NCI-H748 treated with DMSO at 0.1 percent for 48 hours (cell line): ENCODE measurements at regions not wholly inside any gene's neighbourhood (a gene's known extent, or its start where the extent isn't known, plus 50 kb on each side); places are given as distances from the start of the nearest gene placed in this dataset.
"Not testable (repeated sequence)": the region's sequence is repeated elsewhere in the genome, so short reads cannot be mapped to it uniquely, and the experiment has no call there.

ENCODE experiments used
- DNase-seq: peaks from one replicate; lab custom pipeline; 2025; lab: John Stamatoyannopoulos, UW

GRCh38 chr1:58190267-58190988, 356.1 kb downstream of the OMA1 start:
- peak; percentile 21 for DNase-seq

DNA sequence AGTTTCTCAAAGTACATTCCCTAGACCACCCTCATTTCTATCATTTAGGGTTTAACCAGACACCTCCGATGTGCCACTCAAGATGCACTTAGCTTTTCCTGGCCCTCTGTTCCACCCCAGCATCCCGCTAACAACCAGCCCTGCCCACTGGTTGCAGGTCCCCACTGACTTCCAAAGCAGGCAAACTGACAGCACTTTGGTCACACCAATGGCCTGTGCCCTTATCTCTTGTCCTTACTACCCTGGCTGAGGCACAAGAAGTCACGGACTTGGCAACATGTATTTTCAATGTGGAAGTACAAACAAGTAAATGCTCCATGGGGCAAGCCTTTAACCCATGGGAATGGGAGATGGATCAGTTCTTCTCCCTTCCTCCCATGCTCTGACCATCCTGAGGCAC, 357.1 kb downstream of the OMA1 start:
- DNase-seq = no peak

- no peak for DNase-seq
Observed at GRCh38 chr1:58183286-58183685, 363.2 kb downstream of the OMA1 start.

GRCh38 chr1:58180537-58180936, 366.0 kb downstream of the OMA1 start:
- no peak for DNase-seq

- not testable (repeated sequence) for DNase-seq
Observed at GRCh38 chr1:58169160-58169559, 377.4 kb downstream of the OMA1 start.

GRCh38 chr1:58167131-58167530, 379.4 kb downstream of the OMA1 start:
- not testable (repeated sequence) for DNase-seq

GRCh38 chr1:58166417-58166816, 380.1 kb downstream of the OMA1 start:
- DNase-seq = no peak

GRCh38 chr1:58165073-58165472, 381.5 kb downstream of the OMA1 start:
- DNase-seq = no peak

- peak; percentile 21 for DNase-seq
Observed at GRCh38 chr1:58162952-58163550, 383.5 kb downstream of the OMA1 start.

GRCh38 chr1:58159434-58159830, 387.1 kb downstream of the OMA1 start:
- DNase-seq = no peak

GRCh38 chr1:58158506-58159433, 387.8 kb downstream of the OMA1 start:
- no peak for DNase-seq

- no peak for DNase-seq
Observed at GRCh38 chr1:58158016-58158415, 388.5 kb downstream of the OMA1 start.

DNA sequence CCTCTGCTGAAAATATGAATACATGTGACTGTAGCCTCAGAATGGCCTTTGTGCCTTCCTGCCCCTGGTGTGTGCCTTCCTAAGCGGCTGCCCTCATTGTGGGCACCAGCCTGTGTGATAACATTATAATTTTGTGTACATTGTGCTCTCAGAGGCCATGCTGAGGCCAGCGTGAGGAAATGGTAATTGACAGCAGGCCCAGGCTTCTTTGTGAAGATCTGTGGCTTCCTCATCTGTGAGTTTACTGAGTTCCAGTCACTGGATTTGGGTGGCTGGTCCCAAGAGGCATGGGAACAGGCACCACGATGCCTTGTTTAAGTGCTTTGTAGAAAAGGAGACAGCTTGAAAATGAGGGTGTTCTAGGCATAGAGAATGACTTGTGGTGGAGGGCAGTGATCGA, 389.3 kb downstream of the OMA1 start:
- DNase-seq = no peak

DNA sequence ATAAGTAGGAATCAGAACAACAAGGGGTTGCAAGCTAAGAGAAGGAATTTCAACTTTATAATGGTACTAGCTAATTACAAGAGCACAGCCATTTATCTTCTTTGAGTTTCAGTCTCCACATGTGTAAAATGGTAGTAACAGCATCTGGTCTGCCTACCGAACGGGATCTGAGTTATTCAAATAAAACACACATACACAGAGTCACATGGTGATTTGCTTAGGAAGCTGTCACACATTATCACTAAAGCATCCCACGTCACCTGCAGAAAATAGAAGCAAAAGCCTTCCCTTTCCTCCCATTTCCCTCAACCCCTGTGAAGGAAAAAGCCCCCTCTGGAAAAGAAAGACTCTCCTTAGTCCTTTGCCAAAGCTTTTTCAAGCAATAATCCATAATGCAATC, 389.7 kb downstream of the OMA1 start:
- DNase-seq = no peak

DNA sequence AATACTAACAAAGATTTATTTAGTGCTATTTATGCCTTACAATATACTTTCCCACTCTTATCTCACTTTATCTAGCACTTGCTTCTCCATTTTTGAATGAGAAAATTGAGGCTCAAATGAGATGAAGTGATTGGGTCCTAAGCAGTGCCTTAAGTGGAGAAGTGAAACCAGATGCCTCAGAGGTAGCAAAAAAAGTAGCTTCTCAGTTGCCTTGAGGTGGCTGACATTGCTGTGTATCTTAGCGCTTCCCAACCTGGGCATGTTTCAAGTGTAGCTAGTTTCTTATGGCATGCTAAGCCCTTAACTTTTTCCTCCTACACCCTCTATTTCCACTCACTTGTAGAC, 390.4 kb downstream of the OMA1 start:
- DNase-seq = no peak

GRCh38 chr1:58155418-58156123, 391.0 kb downstream of the OMA1 start:
- peak; percentile 5 for DNase-seq

GRCh38 chr1:58154256-58154655, 392.3 kb downstream of the OMA1 start:
- DNase-seq = no peak

GRCh38 chr1:58152697-58153096, 393.8 kb downstream of the OMA1 start:
- DNase-seq = no peak

DNA sequence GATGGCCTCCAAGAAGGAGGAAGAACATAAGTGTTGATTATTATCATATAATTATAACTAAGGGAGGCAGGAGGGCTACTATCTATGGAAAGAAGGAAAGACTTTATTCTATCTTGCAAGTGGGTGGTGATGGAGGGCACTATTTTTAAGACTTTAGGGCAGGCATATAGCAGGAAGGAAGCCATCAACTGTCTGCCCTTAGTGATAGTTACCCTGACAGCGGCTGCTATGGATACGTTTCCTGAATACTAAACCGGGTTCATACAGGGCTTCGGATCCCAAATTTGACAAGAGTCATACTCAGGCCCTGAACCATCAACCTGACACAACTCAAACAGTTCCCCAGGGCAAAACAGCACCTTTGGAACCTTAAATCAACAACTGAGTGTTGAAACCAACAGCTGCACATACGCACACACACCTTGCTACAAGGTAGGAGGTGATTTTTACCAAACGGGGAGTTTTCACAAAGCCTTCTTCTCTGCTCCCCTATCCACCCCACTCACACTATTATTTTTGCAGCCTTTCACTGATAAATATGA, 397.2 kb downstream of the OMA1 start:
- DNase-seq = no peak

DNA sequence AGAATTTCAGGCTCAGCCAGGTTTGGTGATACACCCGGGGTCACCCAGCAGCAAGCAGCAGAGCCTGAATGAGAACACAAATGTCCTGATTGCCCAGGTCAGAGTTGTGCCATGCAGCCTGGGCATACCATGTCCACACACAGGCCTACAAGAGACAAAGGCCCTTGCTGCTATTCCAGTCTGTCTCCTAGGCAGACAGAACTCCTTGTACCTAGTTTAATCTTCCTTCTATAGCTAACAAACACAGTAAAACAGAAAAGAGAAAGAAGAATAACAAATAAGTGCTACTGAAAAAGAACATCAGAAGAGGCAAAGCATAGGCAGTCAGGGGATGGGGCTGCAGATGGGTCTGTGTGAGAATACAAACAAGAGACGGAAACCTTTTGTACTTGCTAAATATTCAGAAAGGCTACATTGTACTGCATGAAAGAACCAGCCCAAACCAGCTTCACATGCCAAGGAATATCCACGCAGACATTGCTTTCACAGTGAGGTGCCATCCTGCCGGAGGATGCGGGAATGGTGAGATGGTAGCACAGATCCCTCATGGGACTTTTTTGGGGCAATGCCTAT, 401.7 kb downstream of the OMA1 start:
- DNase-seq = no peak

GRCh38 chr1:58143972-58144697, 402.4 kb downstream of the OMA1 start:
- DNase-seq = no peak
